DOHH2 (cell line): ENCODE measurements at regions not wholly inside any gene's neighbourhood (a gene's known extent, or its start where the extent isn't known, plus 50 kb on each side); places are given as distances from the start of the nearest gene placed in this dataset.
"Not testable (repeated sequence)": the region's sequence is repeated elsewhere in the genome, so short reads cannot be mapped to it uniquely, and the experiment has no call there.

Experiments used
- H3F3A ChIP-seq: fragments of 200-600 bp; sonication (generic), shearing (Covaris generic); 2 replicates; pipeline ENCODE4 v1.6.0; 2016; ENCODE audit warnings: antibody characterized with exemption, mild to moderate bottlenecking; ENCODE audit not compliant: control insufficient read depth, insufficient read depth
- H3K27ac ChIP-seq: fragments of 200-600 bp; sonication (generic); 2 replicates; pipeline ENCODE4 v1.5.1; 2014; ENCODE audit warnings: low read depth, mild to moderate bottlenecking, low read length, moderate library complexity
- H3K27me3 ChIP-seq: fragments of 200-600 bp; sonication (generic); 2 replicates; pipeline ENCODE4 v1.6.1; 2014; ENCODE audit warnings: mild to moderate bottlenecking, low read length, mixed read lengths; ENCODE audit not compliant: control insufficient read depth
- H3K36me3 ChIP-seq: fragments of 200-600 bp; sonication (generic); 2 replicates; pipeline ENCODE4 v1.6.1; 2014; ENCODE audit warnings: mild to moderate bottlenecking, low read length, moderate library complexity, mixed read lengths; ENCODE audit not compliant: control insufficient read depth
- H3K4me1 ChIP-seq: fragments of 200-600 bp; sonication (generic); 2 replicates; pipeline ENCODE4 v1.6.1; 2014; ENCODE audit warnings: mild to moderate bottlenecking, low read length, mixed read lengths; ENCODE audit not compliant: control insufficient read depth
- H3K4me2 ChIP-seq: fragments of 200-600 bp; sonication (generic); 2 replicates; pipeline ENCODE4 v1.6.0; 2014; ENCODE audit warnings: mild to moderate bottlenecking, low read length, moderate library complexity
- H3K4me3 ChIP-seq: fragments of 200-600 bp; sonication (generic); 2 replicates; pipeline ENCODE4 v1.5.1; 2014; ENCODE audit warnings: mild to moderate bottlenecking, low read length, mixed read lengths
- H3K79me2 ChIP-seq: fragments of 200-600 bp; sonication (generic); 2 replicates; pipeline ENCODE4 v1.6.1; 2014; ENCODE audit warnings: mild to moderate bottlenecking, low read length, mixed read lengths; ENCODE audit not compliant: control insufficient read depth
- H3K9me2 ChIP-seq: fragments of 200-600 bp; sonication (generic); replicated peaks from 2 replicates; pipeline ENCODE4 v1.6.1; 2014; ENCODE audit warnings: mild to moderate bottlenecking, low read length, mixed read lengths; ENCODE audit not compliant: control insufficient read depth
- H3K9me3 ChIP-seq: fragments of 200-600 bp; sonication (generic); 2 replicates; pipeline ENCODE4 v1.6.1; 2014; ENCODE audit warnings: antibody characterized with exemption, low read length, mixed read lengths; ENCODE audit not compliant: control insufficient read depth, insufficient read depth
- H4K20me1 ChIP-seq: fragments of 200-600 bp; sonication (generic); 2 replicates; pipeline ENCODE4 v1.6.0; 2014; ENCODE audit warnings: low read depth, mild to moderate bottlenecking, antibody characterized with exemption, low read length, moderate library complexity; ENCODE audit not compliant: control insufficient read depth, insufficient read depth

DNA sequence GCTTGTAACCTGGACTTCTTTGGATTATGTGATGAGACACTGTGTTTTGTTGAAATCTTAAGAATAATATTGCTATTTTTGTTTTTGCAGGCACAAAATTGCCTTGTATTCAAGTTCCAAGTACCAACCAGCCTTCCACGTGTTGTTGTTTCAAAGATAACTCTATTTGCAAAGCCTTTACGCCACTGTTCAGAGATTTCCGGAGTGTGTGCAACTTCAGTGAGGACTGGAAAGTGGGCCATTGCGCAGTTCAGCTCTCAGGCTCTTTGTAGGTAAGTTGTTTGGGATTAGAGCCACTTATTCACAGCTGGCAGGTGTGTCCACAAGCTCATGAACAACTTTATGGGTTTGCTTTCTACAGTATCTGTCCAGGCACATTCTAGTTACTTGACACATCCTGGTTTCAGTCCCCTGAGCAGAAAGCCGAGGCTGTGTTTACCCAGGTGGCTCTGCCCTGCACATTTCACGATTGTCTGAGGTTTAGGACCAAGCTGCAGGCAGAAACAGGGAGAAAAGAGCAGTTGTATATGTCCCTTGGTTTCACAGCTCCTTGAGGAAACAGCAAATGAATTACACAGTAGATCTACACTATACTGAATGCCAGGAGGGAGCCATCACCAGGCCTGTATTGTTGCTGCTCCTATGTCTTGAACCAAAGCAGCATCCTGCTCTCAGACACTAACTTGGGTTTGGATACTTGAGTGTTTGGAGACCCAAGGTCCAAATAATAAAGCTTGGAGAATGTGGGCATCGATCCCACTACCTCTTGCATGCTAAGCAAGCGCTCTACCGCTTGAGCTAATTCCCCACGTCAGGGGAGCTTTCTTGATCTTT, 136.1 kb upstream of the ZNF322 start:
- H3K9me3 ChIP-seq, H3K4me3 ChIP-seq, H4K20me1 ChIP-seq, H3K4me2 ChIP-seq, H3K9me2 ChIP-seq, H3K27ac ChIP-seq, H3K27me3 ChIP-seq, H3K36me3 ChIP-seq, H3F3A ChIP-seq, H3K79me2 ChIP-seq, H3K4me1 ChIP-seq: not testable (repeated sequence)

GRCh38 chr6:26799903-26800633, 140.5 kb upstream of the ZNF322 start:
- not testable (repeated sequence) for H3K27me3 ChIP-seq, H3K4me3 ChIP-seq, H3K9me3 ChIP-seq, H3F3A ChIP-seq, H3K9me2 ChIP-seq, H3K4me1 ChIP-seq, H4K20me1 ChIP-seq, H3K36me3 ChIP-seq, H3K79me2 ChIP-seq, H3K27ac ChIP-seq, H3K4me2 ChIP-seq

DNA sequence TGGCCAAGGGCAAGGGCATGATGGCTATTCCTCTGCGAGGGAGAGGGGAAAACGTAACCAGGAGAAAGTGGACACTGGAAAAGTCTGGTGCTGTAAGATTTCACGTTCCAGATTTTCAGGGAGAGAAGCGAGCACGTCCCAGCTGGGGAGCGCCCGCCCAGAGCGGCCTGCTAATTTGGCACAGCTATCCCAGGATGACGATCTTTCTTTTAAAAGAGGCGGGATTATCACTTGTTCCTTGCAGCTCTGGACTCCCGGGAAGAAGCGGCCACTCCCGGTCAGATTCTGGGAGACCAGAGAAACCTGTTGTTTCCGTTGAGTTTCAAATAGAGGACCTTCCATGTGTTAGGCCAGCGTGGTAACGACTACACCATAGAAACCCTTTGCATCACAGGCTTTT, 144.2 kb upstream of the ZNF322 start:
- H3K27ac ChIP-seq, H3K79me2 ChIP-seq, H3K36me3 ChIP-seq, H3K9me2 ChIP-seq, H3F3A ChIP-seq, H3K4me3 ChIP-seq, H3K4me1 ChIP-seq, H4K20me1 ChIP-seq, H3K27me3 ChIP-seq, H3K4me2 ChIP-seq, H3K9me3 ChIP-seq: not testable (repeated sequence)

GRCh38 chr6:26811486-26812116, 152.1 kb upstream of the ZNF322 start:
- not testable (repeated sequence) for H3K4me2 ChIP-seq, H3K36me3 ChIP-seq, H3K79me2 ChIP-seq, H3F3A ChIP-seq, H3K4me1 ChIP-seq, H3K27ac ChIP-seq, H3K9me2 ChIP-seq, H3K4me3 ChIP-seq, H3K27me3 ChIP-seq, H4K20me1 ChIP-seq, H3K9me3 ChIP-seq

- not testable (repeated sequence) for H3K79me2 ChIP-seq, H3K4me1 ChIP-seq, H3K36me3 ChIP-seq, H3K9me3 ChIP-seq, H3K27ac ChIP-seq, H4K20me1 ChIP-seq, H3K4me3 ChIP-seq, H3K27me3 ChIP-seq, H3K9me2 ChIP-seq, H3F3A ChIP-seq, H3K4me2 ChIP-seq
Measured at GRCh38 chr6:26818640-26819225, 159.2 kb upstream of the ZNF322 start.

- H3K79me2 ChIP-seq, H3K4me2 ChIP-seq, H3K4me3 ChIP-seq, H3K27me3 ChIP-seq, H3K4me1 ChIP-seq, H3K9me3 ChIP-seq, H3K27ac ChIP-seq, H4K20me1 ChIP-seq, H3K9me2 ChIP-seq, H3F3A ChIP-seq, H3K36me3 ChIP-seq: not testable (repeated sequence)
Measured at GRCh38 chr6:26827965-26828364, 168.4 kb upstream of the ZNF322 start.

DNA sequence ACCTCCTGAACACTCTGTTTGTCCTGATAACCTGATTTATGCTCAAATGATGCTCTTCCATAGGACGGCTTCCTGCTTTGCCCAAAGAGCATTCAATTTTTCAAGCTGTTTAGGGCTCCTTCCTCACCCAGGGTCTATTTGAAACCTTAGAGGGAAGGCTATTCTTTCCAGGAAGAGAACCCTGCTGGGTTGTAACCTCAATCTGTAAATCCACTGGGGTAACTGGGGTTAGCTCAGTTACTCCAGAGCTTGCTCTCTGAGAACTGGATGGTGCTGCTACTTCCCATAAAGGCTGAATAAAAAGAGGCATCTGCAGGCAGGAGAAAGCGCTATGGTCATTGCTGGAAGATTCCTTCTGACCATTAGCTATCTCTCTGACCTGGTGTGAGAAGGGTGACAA, 169.9 kb upstream of the ZNF322 start:
- H3F3A ChIP-seq, H3K36me3 ChIP-seq, H3K27ac ChIP-seq, H3K79me2 ChIP-seq, H3K9me2 ChIP-seq, H3K9me3 ChIP-seq, H3K27me3 ChIP-seq, H4K20me1 ChIP-seq, H3K4me2 ChIP-seq, H3K4me3 ChIP-seq, H3K4me1 ChIP-seq: not testable (repeated sequence)

DNA sequence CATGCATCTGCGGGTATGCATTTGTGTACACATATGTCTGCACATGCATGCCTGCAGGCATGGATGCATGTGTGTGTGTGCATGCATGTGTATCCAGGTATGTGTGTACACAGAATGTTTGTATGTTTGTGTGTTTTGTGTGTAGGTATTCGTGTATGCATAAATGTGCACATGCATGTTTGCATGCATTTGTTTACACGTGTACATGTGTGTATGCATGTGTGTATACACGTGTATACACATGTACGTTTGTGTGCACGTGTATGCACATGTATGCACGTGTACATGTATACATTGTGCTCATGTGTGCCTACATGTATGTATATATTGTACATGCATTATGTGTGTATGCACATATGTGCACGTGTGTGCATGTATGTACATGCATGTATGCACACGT, 171.4 kb upstream of the ZNF322 start:
- not testable (repeated sequence) for H3K79me2 ChIP-seq, H4K20me1 ChIP-seq, H3K9me2 ChIP-seq, H3K4me2 ChIP-seq, H3K36me3 ChIP-seq, H3K27ac ChIP-seq, H3K4me3 ChIP-seq, H3K27me3 ChIP-seq, H3K9me3 ChIP-seq, H3K4me1 ChIP-seq, H3F3A ChIP-seq
